GM21381 (cell line): ENCODE measurements at regions not wholly inside any gene's neighbourhood (a gene's known extent, or its start where the extent isn't known, plus 50 kb on each side); places are given as distances from the start of the nearest gene placed in this dataset.
"Not testable (repeated sequence)": the region's sequence is repeated elsewhere in the genome, so short reads cannot be mapped to it uniquely, and the experiment has no call there.

ENCODE experiments used
- ATAC-seq: cut with Tn5 transposase; IDR thresholded peaks from one replicate; pipeline ENCODE4 v1.9.1; 2021; ENCODE audit warnings: mild to moderate bottlenecking, moderate library complexity; ENCODE audit not compliant: unreplicated experiment

DNA sequence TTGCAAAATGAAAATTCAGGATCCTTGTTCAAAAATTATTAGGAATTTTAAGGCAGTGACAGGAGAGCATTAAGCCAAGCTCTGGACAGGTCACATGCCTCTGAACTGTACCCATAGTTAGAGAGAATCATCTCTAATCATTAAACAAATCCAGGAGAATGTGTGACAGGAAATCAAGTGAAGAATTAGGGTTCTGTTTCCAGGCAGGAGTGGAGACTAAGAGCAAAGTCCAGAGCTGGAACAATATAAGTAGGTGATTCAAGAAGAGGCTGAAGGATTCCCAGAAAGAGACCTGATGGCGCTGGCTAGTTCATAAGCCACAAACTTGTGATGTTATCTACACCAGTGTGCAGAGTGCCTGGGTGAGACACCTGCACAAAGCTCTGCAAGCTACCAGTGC, 104.6 kb upstream of the PRKG2 start:
- ATAC-seq: no peak

GRCh38 chr4:81314897-81315470, 100.0 kb upstream of the PRKG2 start:
- ATAC-seq: no peak

DNA sequence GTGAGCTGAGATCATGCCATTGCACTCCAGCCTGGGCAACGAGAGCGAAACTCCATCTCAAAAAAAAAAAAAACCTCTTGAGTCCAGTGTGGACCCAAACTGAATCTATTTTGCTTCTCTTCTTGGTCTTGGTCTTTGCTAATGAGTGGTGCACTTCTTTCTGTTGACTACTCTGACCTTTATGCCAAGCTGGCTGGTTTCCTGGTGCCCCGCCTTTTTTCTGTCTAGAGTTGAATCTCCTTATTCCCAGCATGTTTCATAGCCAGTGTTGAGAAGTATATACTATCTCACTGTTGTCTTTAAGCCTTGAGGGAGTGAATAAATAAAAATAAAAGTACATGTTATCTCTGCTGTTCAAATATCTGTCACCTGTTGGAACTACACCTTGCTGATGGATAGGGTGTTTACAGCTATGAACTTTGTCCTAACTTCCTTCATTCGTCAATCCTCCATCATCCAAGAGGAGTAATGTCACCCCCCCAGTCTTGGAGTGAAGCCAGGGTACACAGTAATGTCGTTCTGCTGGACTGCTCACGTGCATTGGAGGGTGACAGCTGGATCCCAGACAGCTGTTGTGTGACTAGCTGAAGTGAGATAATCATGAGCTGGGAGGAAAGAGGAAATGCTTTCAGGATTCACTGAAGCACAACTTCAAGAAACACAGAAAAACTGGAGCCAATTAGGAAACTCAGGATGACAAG, 99.3 kb upstream of the PRKG2 start:
- no peak for ATAC-seq

- ATAC-seq: no peak
Measured at GRCh38 chr4:81307991-81308390, 93.0 kb upstream of the PRKG2 start.

GRCh38 chr4:81304871-81305270, 89.8 kb upstream of the PRKG2 start:
- ATAC-seq: no peak

- ATAC-seq: not testable (repeated sequence)
Measured at GRCh38 chr4:81300352-81300751, 85.3 kb upstream of the PRKG2 start.

DNA sequence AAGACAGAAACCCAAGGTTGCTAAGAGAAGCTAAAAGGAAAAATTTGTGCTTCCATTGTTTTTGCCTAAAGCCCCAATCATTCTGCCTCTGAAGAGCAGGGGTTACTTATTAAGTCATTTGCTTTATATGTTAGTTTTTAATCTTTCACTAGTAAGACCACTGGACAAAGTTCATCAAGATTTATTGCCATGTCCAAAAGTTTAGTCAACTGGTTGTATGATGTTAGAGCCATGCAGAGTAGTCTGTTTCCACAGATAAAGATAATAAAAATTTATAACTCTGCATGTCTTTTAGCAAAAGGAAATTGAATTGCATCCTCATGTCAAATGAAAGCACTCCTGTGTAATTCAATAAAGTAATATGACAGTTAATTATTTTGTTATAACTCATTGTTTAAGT, 75.8 kb upstream of the PRKG2 start:
- no peak for ATAC-seq

DNA sequence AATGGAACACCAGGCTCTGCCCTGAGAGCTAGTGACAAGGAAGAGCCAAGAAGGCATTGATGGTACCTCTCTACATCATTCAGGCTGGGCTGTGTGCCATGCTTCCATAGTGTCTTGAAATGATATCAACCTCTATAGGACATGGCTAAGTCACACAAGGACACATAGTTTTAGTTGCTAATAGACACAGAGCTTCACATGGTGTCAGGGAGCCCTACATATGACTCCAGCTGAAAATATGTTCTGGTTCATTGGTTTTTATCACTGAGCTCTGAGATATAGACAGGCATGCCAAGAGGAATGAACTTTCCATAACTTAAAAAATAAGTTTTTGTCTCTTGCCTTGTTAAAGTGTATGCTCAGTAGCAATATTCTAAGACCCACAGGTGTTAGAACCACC, 72.1 kb upstream of the PRKG2 start:
- no peak for ATAC-seq

GRCh38 chr4:81282131-81282530, 67.1 kb upstream of the PRKG2 start:
- no peak for ATAC-seq

- no peak for ATAC-seq
Measured at GRCh38 chr4:81274460-81274859, 59.4 kb upstream of the PRKG2 start.

- no peak for ATAC-seq
Measured at GRCh38 chr4:81272671-81273070, 57.6 kb upstream of the PRKG2 start.
